ENCODE measurements at regions not wholly inside any gene's neighbourhood (a gene's known extent, or its start where the extent isn't known, plus 50 kb on each side); places are given as distances from the start of the nearest gene placed in this dataset.
"Not testable (repeated sequence)": the region's sequence is repeated elsewhere in the genome, so short reads cannot be mapped to it uniquely, and the experiment has no call there.

GRCh38 chrX:113297437-113297836 is 456.8 kb upstream of the AMOT start:
- no peak for DNase-seq

- no peak for DNase-seq
These were observed 448.9 kb upstream of the AMOT start for GRCh38 chrX:113289503-113289902.

GRCh38 chrX:113287761-113288160 is 447.1 kb upstream of the AMOT start:
- no peak for DNase-seq

- no peak for DNase-seq
These were observed 435.2 kb upstream of the AMOT start for GRCh38 chrX:113275804-113276203.

GRCh38 chrX:113274791-113275190 is 434.2 kb upstream of the AMOT start:
- DNase-seq, result no peak

GRCh38 chrX:113274345-113274744 is 433.7 kb upstream of the AMOT start:
- no peak for DNase-seq

- DNase-seq, result no peak
These were observed 428.6 kb upstream of the AMOT start for GRCh38 chrX:113269203-113269602.

- DNase-seq, result no peak
These were observed 419.8 kb upstream of the AMOT start for GRCh38 chrX:113260474-113260873.

GRCh38 chrX:113222305-113222704 is 381.7 kb upstream of the AMOT start:
- DNase-seq, result no peak

GRCh38 chrX:113212052-113212451 is 371.4 kb upstream of the AMOT start:
- DNase-seq, result no peak

- DNase-seq, result no peak
These were observed 362.0 kb upstream of the AMOT start for GRCh38 chrX:113202601-113203000.

- no peak for DNase-seq
These were observed 355.3 kb upstream of the AMOT start for GRCh38 chrX:113195949-113196348.

- no peak for DNase-seq
These were observed 351.8 kb upstream of the AMOT start for GRCh38 chrX:113192418-113192817.

GRCh38 chrX:113157496-113157895 is 316.9 kb upstream of the AMOT start:
- no peak for DNase-seq

- DNase-seq, result not testable (repeated sequence)
These were observed 313.7 kb upstream of the AMOT start for GRCh38 chrX:113154315-113154714.

GRCh38 chrX:113136836-113137235 is 296.2 kb upstream of the AMOT start:
- no peak for DNase-seq

- DNase-seq, result no peak
These were observed 292.7 kb upstream of the AMOT start for GRCh38 chrX:113133316-113133715.

- DNase-seq, result no peak
These were observed 284.1 kb upstream of the AMOT start for GRCh38 chrX:113124693-113125092.

- no peak for DNase-seq
These were observed 234.9 kb upstream of the AMOT start for GRCh38 chrX:113075521-113075920.

- DNase-seq, result no peak
These were observed 219.1 kb upstream of the AMOT start for GRCh38 chrX:113059714-113060113.

- no peak for DNase-seq
These were observed 218.0 kb upstream of the AMOT start for GRCh38 chrX:113058634-113059033.

GRCh38 chrX:113048896-113049295 is 208.3 kb upstream of the AMOT start:
- DNase-seq, result no peak

GRCh38 chrX:113048480-113048879 is 207.8 kb upstream of the AMOT start:
- no peak for DNase-seq

GRCh38 chrX:113033966-113034680 is 193.5 kb upstream of the AMOT start:
- no peak for DNase-seq

- DNase-seq, result no peak
These were observed 179.3 kb upstream of the AMOT start for GRCh38 chrX:113019958-113020357.

Data from suppressor macrophage treated with lipopolysaccharide for 1 hour (primary cell).